Right lobe of liver (tissue), 4 donors: ENCODE measurements at regions not wholly inside any gene's neighbourhood (a gene's known extent, or its start where the extent isn't known, plus 50 kb on each side); places are given as distances from the start of the nearest gene placed in this dataset.
"Not testable (repeated sequence)": the region's sequence is repeated elsewhere in the genome, so short reads cannot be mapped to it uniquely, and the experiment has no call there.

ENCODE experiments used
- POLR2A ChIP-seq: fragments of 450-650 bp; IDR thresholded peaks from one replicate; pipeline ENCODE4 v1.6.1; 2017; ENCODE audit warnings: antibody characterized with exemption, mild to moderate bottlenecking
- TF ChIP-seq, protein P1 (sequence below), 4 donors: fragments of 200-600 bp in 3 of 4; fragments of 450-650 bp in 1 of 4; IDR thresholded peaks; one replicate each; pipeline versions ENCODE4 v1.5.1 to v1.8.0; 2016 to 2022; ENCODE audit warnings: antibody characterized with exemption in 4 of 4, mild to moderate bottlenecking in 2 of 4
- donor health status: DM: no; HTN: no; CAD: no.
- donor health status: DM: no; HTN: no; CAD: no.
- donor health status: DM: no; HTN: yes; CAD: no.

DNA sequence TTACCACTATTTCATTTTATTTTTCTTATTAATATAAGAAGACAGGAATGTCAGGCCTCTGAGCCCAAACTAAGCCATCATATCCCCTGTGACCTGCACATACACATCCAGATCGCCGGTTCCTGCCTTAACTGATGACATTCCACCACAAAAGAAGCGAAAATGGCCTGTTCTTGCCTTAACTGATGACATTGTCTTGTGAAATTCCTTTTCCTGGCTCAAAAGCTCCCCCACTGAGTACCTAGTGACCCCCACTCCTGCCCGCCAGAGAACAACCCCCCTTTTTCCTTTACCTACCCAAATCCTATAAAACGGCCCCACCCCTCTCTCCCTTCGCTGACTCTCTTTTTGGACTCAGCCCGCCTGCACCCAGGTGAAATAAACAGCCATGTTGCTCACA lies 77.8 kb upstream of the FANCL start:
- TF ChIP-seq, protein P1, sequence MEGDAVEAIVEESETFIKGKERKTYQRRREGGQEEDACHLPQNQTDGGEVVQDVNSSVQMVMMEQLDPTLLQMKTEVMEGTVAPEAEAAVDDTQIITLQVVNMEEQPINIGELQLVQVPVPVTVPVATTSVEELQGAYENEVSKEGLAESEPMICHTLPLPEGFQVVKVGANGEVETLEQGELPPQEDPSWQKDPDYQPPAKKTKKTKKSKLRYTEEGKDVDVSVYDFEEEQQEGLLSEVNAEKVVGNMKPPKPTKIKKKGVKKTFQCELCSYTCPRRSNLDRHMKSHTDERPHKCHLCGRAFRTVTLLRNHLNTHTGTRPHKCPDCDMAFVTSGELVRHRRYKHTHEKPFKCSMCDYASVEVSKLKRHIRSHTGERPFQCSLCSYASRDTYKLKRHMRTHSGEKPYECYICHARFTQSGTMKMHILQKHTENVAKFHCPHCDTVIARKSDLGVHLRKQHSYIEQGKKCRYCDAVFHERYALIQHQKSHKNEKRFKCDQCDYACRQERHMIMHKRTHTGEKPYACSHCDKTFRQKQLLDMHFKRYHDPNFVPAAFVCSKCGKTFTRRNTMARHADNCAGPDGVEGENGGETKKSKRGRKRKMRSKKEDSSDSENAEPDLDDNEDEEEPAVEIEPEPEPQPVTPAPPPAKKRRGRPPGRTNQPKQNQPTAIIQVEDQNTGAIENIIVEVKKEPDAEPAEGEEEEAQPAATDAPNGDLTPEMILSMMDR (IDR thresholded peaks at IDR 0.05) = not testable (repeated sequence)
- TF ChIP-seq POLR2A = not testable (repeated sequence)
